Uterus (tissue), 2 donors: ENCODE measurements at regions not wholly inside any gene's neighbourhood (a gene's known extent, or its start where the extent isn't known, plus 50 kb on each side); places are given as distances from the start of the nearest gene placed in this dataset.

Experiments
- POLR2A ChIP-seq, 2 donors: fragments of 450-650 bp; IDR thresholded peaks; one replicate each; pipeline ENCODE4 v1.6.1; 2016; ENCODE audit warnings: antibody characterized with exemption in 2 of 2, mild to moderate bottlenecking in 1 of 2, moderate library complexity in 1 of 2
- TF ChIP-seq, protein P1 (sequence below), 4 experiments: fragments of 200-600 bp in 2 of 4; fragments of 450-650 bp in 2 of 4; sonication (generic) in 2 of 4; IDR thresholded peaks; one replicate each; pipeline ENCODE4 v1.5.1; 2016 to 2019; ENCODE audit warnings: antibody characterized with exemption in 4 of 4, mild to moderate bottlenecking in 2 of 4, moderate library complexity in 1 of 4

DNA sequence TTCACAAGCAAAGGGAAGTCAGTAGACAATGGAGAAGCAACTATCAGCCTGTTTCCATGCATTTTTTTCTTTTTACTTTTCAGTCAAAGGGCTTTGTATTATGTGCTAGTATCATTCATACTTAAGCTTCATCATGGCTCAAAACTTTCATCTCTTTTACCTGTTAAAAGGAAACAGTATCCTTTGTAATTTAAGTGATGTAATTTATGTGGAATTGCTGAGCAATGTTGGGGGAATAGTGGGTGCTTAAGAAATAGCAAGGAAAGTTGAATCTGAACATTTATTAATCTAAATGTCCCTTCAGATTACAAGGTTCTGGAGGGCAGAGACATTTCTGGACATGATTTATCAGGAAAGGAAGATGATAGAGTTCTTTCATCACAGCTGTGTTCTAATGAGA lies 915.3 kb downstream of the VRK1 start:
- no peak for TF ChIP-seq POLR2A (IDR thresholded peaks at IDR 0.05)
- TF ChIP-seq, protein P1, sequence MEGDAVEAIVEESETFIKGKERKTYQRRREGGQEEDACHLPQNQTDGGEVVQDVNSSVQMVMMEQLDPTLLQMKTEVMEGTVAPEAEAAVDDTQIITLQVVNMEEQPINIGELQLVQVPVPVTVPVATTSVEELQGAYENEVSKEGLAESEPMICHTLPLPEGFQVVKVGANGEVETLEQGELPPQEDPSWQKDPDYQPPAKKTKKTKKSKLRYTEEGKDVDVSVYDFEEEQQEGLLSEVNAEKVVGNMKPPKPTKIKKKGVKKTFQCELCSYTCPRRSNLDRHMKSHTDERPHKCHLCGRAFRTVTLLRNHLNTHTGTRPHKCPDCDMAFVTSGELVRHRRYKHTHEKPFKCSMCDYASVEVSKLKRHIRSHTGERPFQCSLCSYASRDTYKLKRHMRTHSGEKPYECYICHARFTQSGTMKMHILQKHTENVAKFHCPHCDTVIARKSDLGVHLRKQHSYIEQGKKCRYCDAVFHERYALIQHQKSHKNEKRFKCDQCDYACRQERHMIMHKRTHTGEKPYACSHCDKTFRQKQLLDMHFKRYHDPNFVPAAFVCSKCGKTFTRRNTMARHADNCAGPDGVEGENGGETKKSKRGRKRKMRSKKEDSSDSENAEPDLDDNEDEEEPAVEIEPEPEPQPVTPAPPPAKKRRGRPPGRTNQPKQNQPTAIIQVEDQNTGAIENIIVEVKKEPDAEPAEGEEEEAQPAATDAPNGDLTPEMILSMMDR (IDR thresholded peaks at IDR 0.05): no peak
